BE2C (cell line): ENCODE measurements at regions not wholly inside any gene's neighbourhood (a gene's known extent, or its start where the extent isn't known, plus 50 kb on each side); places are given as distances from the start of the nearest gene placed in this dataset.

Experiments
- DNase-seq: peaks from one replicate; pipeline ENCODE4 v3.0.0-alpha.2; 2020
- H3K27me3 ChIP-seq: fragments of 250-450 bp; sonication (Bioruptor Pico); 2 replicates; pipeline ENCODE4 v1.5.1; 2020; ENCODE audit warnings: mild to moderate bottlenecking
- H3K36me3 ChIP-seq: fragments of 250-450 bp; sonication (Bioruptor Pico); 2 replicates; pipeline ENCODE4 v1.5.1; 2020; ENCODE audit warnings: mild to moderate bottlenecking
- H3K4me1 ChIP-seq: fragments of 250-450 bp; sonication (Bioruptor Pico); 2 replicates; pipeline ENCODE4 v1.5.1; 2020
- H3K4me3 ChIP-seq: 2 replicates; pipeline ENCODE4 v1.5.1; 2011; ENCODE audit warnings: low read depth, low read length
- H3K9me3 ChIP-seq: fragments of 250-450 bp; sonication (Bioruptor Pico); 2 replicates; pipeline ENCODE4 v1.5.1; 2020
- CTCF ChIP-seq: IDR thresholded peaks from 2 replicates; pipeline ENCODE4 v1.5.1; 2012; ENCODE audit warnings: mild to moderate bottlenecking, low read depth, low read length

- H3K4me1 ChIP-seq = no peaks in the 10 kb centered on the region
- H3K36me3 ChIP-seq = no peaks in the 10 kb centered on the region
- no peak for DNase-seq
- TF ChIP-seq CTCF = no peak
- H3K9me3 ChIP-seq = no peaks in the 10 kb centered on the region
- no peaks in the 10 kb centered on the region for H3K27me3 ChIP-seq
- H3K4me3 ChIP-seq = no peak overlapping the region
Measured at GRCh38 chr3:31147550-31147949, 253.1 kb upstream of the GADL1 start.

- no peaks in the 10 kb centered on the region for H3K27me3 ChIP-seq
- H3K36me3 ChIP-seq = no peaks in the 10 kb centered on the region
- H3K9me3 ChIP-seq = no peaks in the 10 kb centered on the region
- TF ChIP-seq CTCF = no peak
- no peaks in the 10 kb centered on the region for H3K4me1 ChIP-seq
- no peak overlapping the region for H3K4me3 ChIP-seq
- DNase-seq = no peak
Measured at GRCh38 chr3:31157047-31157694, 262.7 kb upstream of the GADL1 start.

- H3K27me3 ChIP-seq = no peaks in the 10 kb centered on the region
- H3K36me3 ChIP-seq = no peaks in the 10 kb centered on the region
- H3K9me3 ChIP-seq = no peaks in the 10 kb centered on the region
- DNase-seq = no peak
- H3K4me1 ChIP-seq = no peaks in the 10 kb centered on the region
- H3K4me3 ChIP-seq = no peak overlapping the region
- TF ChIP-seq CTCF = no peak
Measured at GRCh38 chr3:31157893-31158620, 263.6 kb upstream of the GADL1 start.

- H3K27me3 ChIP-seq = no peaks in the 10 kb centered on the region
- no peak overlapping the region for H3K4me3 ChIP-seq
- H3K4me1 ChIP-seq = no peaks in the 10 kb centered on the region
- no peak for TF ChIP-seq CTCF
- no peaks in the 10 kb centered on the region for H3K36me3 ChIP-seq
- no peaks in the 10 kb centered on the region for H3K9me3 ChIP-seq
- DNase-seq = no peak
Measured at GRCh38 chr3:31159331-31160039, 265.0 kb upstream of the GADL1 start.

- Histone ChIP-seq H3K4me3 (no peak overlapping the region), H3K36me3 (no peaks in the 10 kb centered on the region), H3K27me3 (no peaks in the 10 kb centered on the region), H3K4me1 (no peaks in the 10 kb centered on the region), H3K9me3 (no peaks in the 10 kb centered on the region)
- TF ChIP-seq CTCF = no peak
- no peak for DNase-seq
Measured at GRCh38 chr3:31161889-31162288, 267.4 kb upstream of the GADL1 start.

- Histone ChIP-seq H3K4me3 (no peak overlapping the region), H3K9me3 (no peaks in the 10 kb centered on the region), H3K36me3 (no peaks in the 10 kb centered on the region), H3K27me3 (no peaks in the 10 kb centered on the region), H3K4me1 (no peaks in the 10 kb centered on the region)
- TF ChIP-seq CTCF = no peak
- no peak for DNase-seq
Measured at GRCh38 chr3:31164381-31164780, 269.9 kb upstream of the GADL1 start.
